K562 (cell line): ENCODE measurements at regions not wholly inside any gene's neighbourhood (a gene's known extent, or its start where the extent isn't known, plus 50 kb on each side); places are given as distances from the start of the nearest gene placed in this dataset.
A peak's percentile ranks its signal among the peaks of the same experiment; 100 is the strongest.
"Not testable (repeated sequence)": the region's sequence is repeated elsewhere in the genome, so short reads cannot be mapped to it uniquely, and the experiment has no call there.

ENCODE experiments used
- ATAC-seq: fragments of 200-7000 bp; cut with Tn5 transposase; 3 replicates; pipeline ENCODE4 v1.9.1; 2020; ENCODE audit warnings: moderate library complexity
- BruUV-seq: library from RNA; stranded (reverse); fragments of 400-500 nt; replicated peaks from 2 replicates; lab custom pipeline; 2021; lab: Mats Ljungman, UMichigan
- CTCF ChIA-PET: fragments of 300-600 bp; formaldehyde crosslinking; extraction: SDS; loops from one replicate; lab custom pipeline; 2021; ENCODE audit warnings: low intra/inter-chr PET ratio; lab: Yijun Ruan, JAX
- POLR2A ChIA-PET: fragments of 300-600, 350-650 bp; sonication (Branson Sonifier 250); formaldehyde crosslinking; extraction: SDS; loops from one replicate; lab custom pipeline; 2021; ENCODE audit warnings: antibody characterized with exemption, inconsistent platforms; lab: Yijun Ruan, JAX
- DNase-seq, 4 experiments: peaks; one replicate each; pipeline versions ENCODE4 v3.0.0 to v3.0.0-alpha.2; 2011 to 2018; ENCODE audit warnings: low spot score in 3 of 4, mixed read lengths in 3 of 4; ENCODE audit errors: extremely low read depth in 1 of 4
- FAIRE-seq: peaks from 2 replicates; lab custom pipeline; 2011; peaks lifted over from hg19 to GRCh38; lab: Jason Lieb, UNC
- H2AFZ ChIP-seq: 2 replicates; pipeline ENCODE4 v1.6.0; 2011; ENCODE audit warnings: low read depth, low read length, control low read depth, inconsistent platforms
- H3K27ac ChIP-seq: fragments of 200-600 bp; 3 replicates; pipeline ENCODE4 v1.8.0; 2011; ENCODE audit warnings: low read depth, mild to moderate bottlenecking, control low read depth, inconsistent platforms, low read length, moderate library complexity, mixed read lengths; ENCODE audit errors: extremely low read depth
- H3K27me3 ChIP-seq, 2 experiments: fragments of 300-600 bp in 1 of 2; 2 replicates in 1 of 2; 3 replicates in 1 of 2; pipeline versions ENCODE4 v1.6.0 to v1.8.0; 2011; ENCODE audit warnings: inconsistent platforms in 2 of 2, low read length in 2 of 2, mild to moderate bottlenecking in 1 of 2, mixed read lengths in 1 of 2, moderate library complexity in 1 of 2; ENCODE audit not compliant: control insufficient read depth in 2 of 2, insufficient read depth in 2 of 2
- H3K36me3 ChIP-seq: fragments of 300-600 bp; 3 replicates; pipeline ENCODE4 v1.8.0; 2011; ENCODE audit warnings: mild to moderate bottlenecking, low read length, inconsistent platforms; ENCODE audit not compliant: control insufficient read depth, insufficient read depth
- H3K4me1 ChIP-seq, 2 experiments: fragments of 200-600 bp in 1 of 2; replicated peaks in 1 of 2; 2 replicates in 1 of 2; 3 replicates in 1 of 2; pipeline versions ENCODE4 v1.5.1 to v1.8.0; 2011; ENCODE audit warnings: inconsistent platforms in 2 of 2, low read length in 2 of 2, mild to moderate bottlenecking in 1 of 2, mixed read lengths in 1 of 2, moderate library complexity in 1 of 2; ENCODE audit not compliant: control insufficient read depth in 2 of 2, insufficient read depth in 2 of 2
- H3K4me2 ChIP-seq: 2 replicates; pipeline ENCODE4 v1.6.1; 2011; ENCODE audit warnings: low read length, control low read depth, inconsistent platforms, mixed read lengths; ENCODE audit not compliant: insufficient read depth
- H3K4me3 ChIP-seq: fragments of 200-600 bp; sonication (generic), shearing (Covaris generic); 2 replicates; pipeline ENCODE4 v1.5.1; 2016; ENCODE audit warnings: control low read depth, inconsistent platforms
- H3K79me2 ChIP-seq: fragments of 200-600 bp; 3 replicates; pipeline ENCODE4 v1.8.0; 2011; ENCODE audit warnings: low read length, inconsistent platforms; ENCODE audit not compliant: control insufficient read depth, insufficient read depth
- H3K9ac ChIP-seq, 2 experiments: 2 replicates each; pipeline versions ENCODE4 v1.6.0 to v1.6.1; 2011; ENCODE audit warnings: low read depth in 2 of 2, low read length in 2 of 2, control low read depth in 1 of 2, inconsistent platforms in 1 of 2, mild to moderate bottlenecking in 1 of 2, mixed read lengths in 1 of 2; ENCODE audit not compliant: insufficient read depth in 1 of 2
- H3K9me1 ChIP-seq: one replicate; pipeline ENCODE4 v1.6.0; 2011; ENCODE audit warnings: inconsistent platforms, mild to moderate bottlenecking, low read length, moderate library complexity; ENCODE audit not compliant: control insufficient read depth, insufficient read depth
- H3K9me3 ChIP-seq: replicated peaks from 2 replicates; pipeline ENCODE4 v1.5.1; 2011; ENCODE audit warnings: low read depth, low read length, inconsistent platforms; ENCODE audit not compliant: control insufficient read depth, insufficient read depth
- H4K20me1 ChIP-seq: replicated peaks from 2 replicates; pipeline ENCODE4 v1.6.1; 2011; ENCODE audit warnings: low read length, inconsistent platforms, mixed read lengths; ENCODE audit not compliant: control insufficient read depth, insufficient read depth
- WGBS: fragments of 100-300 bp; shearing (Covaris generic); methylation state at CpG from one replicate; pipeline ENCODE4 v1.1.6; 2016; ENCODE audit warnings: low coverage, mixed read lengths; ENCODE audit not compliant: insufficient coverage; ENCODE audit errors: missing lambda C conversion rate; 5-methylcytosine and 5-hydroxymethylcytosine counted together
- in situ Hi-C: fragments of 300-500 bp; cut with MboI; formaldehyde crosslinking; loops from 4 replicates; pipeline ENCODE4 v1.15.0; 2018; ENCODE audit warnings: inconsistent platforms, mixed read lengths
- intact Hi-C: fragments of 100-400 bp; cut with micrococcal nuclease; formaldehyde crosslinking; loops from 2 replicates; pipeline ENCODE4 v1.14.2; 2022

DNA sequence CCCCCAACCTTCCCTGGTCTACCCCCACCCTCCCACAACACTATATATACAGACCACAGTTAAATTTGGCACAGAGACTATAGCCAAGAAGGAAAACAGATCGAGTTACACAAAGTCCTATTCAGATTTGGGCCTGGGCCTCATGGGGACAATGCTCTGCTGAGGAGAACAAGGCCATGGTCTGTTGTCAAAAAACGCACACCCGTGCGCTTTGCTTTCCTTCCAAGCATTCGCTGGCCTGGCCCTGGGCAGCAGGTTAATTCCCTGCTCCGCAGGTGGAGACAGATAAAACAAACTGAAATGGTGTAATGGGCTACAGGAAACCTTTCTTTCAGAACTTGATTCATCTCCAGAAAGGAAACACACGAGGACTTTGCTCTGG lies 256.2 kb downstream of the BCL2L11 start:
- ATAC-seq, H3K4me3 ChIP-seq, H2AFZ ChIP-seq, BruUV-seq, H3K9me3 ChIP-seq, H3K4me2 ChIP-seq, in situ Hi-C loops, H4K20me1 ChIP-seq, CTCF ChIA-PET, H3K27me3 ChIP-seq, POLR2A ChIA-PET, intact Hi-C loops, H3K9me1 ChIP-seq, H3K9ac ChIP-seq, FAIRE-seq, H3K36me3 ChIP-seq: not testable (repeated sequence)
- Histone ChIP-seq H3K4me1 (peaks cover 0 to 11% of the 10 kb centered on the region in 2 experiments; a peak in 3 of 5 replicates), H3K27ac (0 out of 3 replicates have a peak overlapping the region, but pooled peaks have one; percentile 30), H3K79me2 (peaks cover 14% of the 10 kb centered on the region)
- 68% methylated on average over 3 of the region's 7 CpGs for WGBS
- peak in 3 of 4 experiments; percentile 3 to 38 (median 5) for DNase-seq

- ATAC-seq, POLR2A ChIA-PET, H3K9ac ChIP-seq, H3K9me3 ChIP-seq, CTCF ChIA-PET, DNase-seq, H3K27ac ChIP-seq, H3K4me2 ChIP-seq, H4K20me1 ChIP-seq, H2AFZ ChIP-seq, H3K4me3 ChIP-seq, H3K36me3 ChIP-seq, intact Hi-C loops, in situ Hi-C loops, BruUV-seq, H3K27me3 ChIP-seq, H3K9me1 ChIP-seq: not testable (repeated sequence)
- H3K4me1 ChIP-seq = peaks cover 0 to 11% of the 10 kb centered on the region in 2 experiments; a peak in 3 of 5 replicates
- H3K79me2 ChIP-seq = peaks cover 14% of the 10 kb centered on the region
- FAIRE-seq = peak; percentile 26
- 94% methylated on average over 3 of the region's 13 CpGs for WGBS
These were observed 256.8 kb downstream of the BCL2L11 start for GRCh38 chr2:111377386-111377959.
